SU-DHL-6 (cell line): ENCODE measurements at regions not wholly inside any gene's neighbourhood (a gene's known extent, or its start where the extent isn't known, plus 50 kb on each side); places are given as distances from the start of the nearest gene placed in this dataset.

Source experiments
- H2AFZ ChIP-seq: fragments of 200-600 bp; sonication (generic); 2 replicates; pipeline ENCODE4 v1.6.1; 2014; ENCODE audit warnings: low read depth, mild to moderate bottlenecking, moderate library complexity, mixed read lengths, antibody characterized with exemption, low read length; ENCODE audit not compliant: severe bottlenecking
- H3F3A ChIP-seq: fragments of 200-600 bp; shearing (Covaris generic); 2 replicates; pipeline ENCODE4 v1.6.0; 2016; ENCODE audit warnings: antibody characterized with exemption, mild to moderate bottlenecking; ENCODE audit not compliant: insufficient read depth
- H3K27ac ChIP-seq: fragments of 200-600 bp; sonication (generic); 2 replicates; pipeline ENCODE4 v1.5.1; 2016; ENCODE audit warnings: low read depth, mild to moderate bottlenecking, low read length, moderate library complexity, mixed read lengths
- H3K27me3 ChIP-seq: fragments of 200-600 bp; sonication (generic), shearing (Covaris generic); 2 replicates; pipeline ENCODE4 v1.6.0; 2014; ENCODE audit warnings: mild to moderate bottlenecking, low read length
- H3K36me3 ChIP-seq: fragments of 200-600 bp; sonication (generic); 2 replicates; pipeline ENCODE4 v1.6.1; 2014; ENCODE audit warnings: mild to moderate bottlenecking, low read length, mixed read lengths
- H3K4me2 ChIP-seq: fragments of 300-600, 200-600 bp; shearing (Covaris generic), sonication (generic); 2 replicates; pipeline ENCODE4 v1.6.0; 2014; ENCODE audit warnings: low read length, low read depth, mild to moderate bottlenecking; ENCODE audit not compliant: poor library complexity, severe bottlenecking
- H3K4me3 ChIP-seq: fragments of 200-600 bp; sonication (generic); 2 replicates; pipeline ENCODE4 v1.5.1; 2014; ENCODE audit warnings: antibody characterized with exemption, low read length, mild to moderate bottlenecking, mixed read lengths; ENCODE audit not compliant: insufficient read depth, poor library complexity, severe bottlenecking
- H3K79me2 ChIP-seq: fragments of 200-600 bp; sonication (generic); 2 replicates; pipeline ENCODE4 v1.6.1; 2014; ENCODE audit warnings: mild to moderate bottlenecking, low read length, moderate library complexity; ENCODE audit not compliant: insufficient read depth
- H3K9ac ChIP-seq: fragments of 200-600 bp; sonication (generic); 2 replicates; pipeline ENCODE4 v1.7.0; 2014; ENCODE audit warnings: mild to moderate bottlenecking, low read length
- H3K9me2 ChIP-seq: fragments of 200-600 bp; sonication (generic); replicated peaks from 2 replicates; pipeline ENCODE4 v1.6.1; 2014; ENCODE audit warnings: low read length; ENCODE audit not compliant: insufficient read depth
- H3K9me3 ChIP-seq: fragments of 200-600 bp; sonication (generic); 2 replicates; pipeline ENCODE4 v1.6.1; 2014; ENCODE audit warnings: low read length, mixed read lengths; ENCODE audit not compliant: insufficient read depth
- H4K20me1 ChIP-seq: fragments of 200-600 bp; sonication (generic); 2 replicates; pipeline ENCODE4 v1.6.1; 2014; ENCODE audit warnings: low read depth, mild to moderate bottlenecking, antibody characterized with exemption, low read length, moderate library complexity, mixed read lengths
- CTCF ChIP-seq: fragments of 200-600 bp; sonication (generic); IDR thresholded peaks from one replicate; pipeline ENCODE4 v1.5.1; 2017; ENCODE audit warnings: antibody characterized with exemption, mild to moderate bottlenecking, low read length, moderate library complexity; ENCODE audit not compliant: insufficient read depth, poor library complexity, severe bottlenecking
- EZH2phosphoT487 ChIP-seq: fragments of 200-600 bp; sonication (generic), shearing (Covaris generic); conservative IDR thresholded peaks from 2 replicates; pipeline ENCODE4 v1.6.1; 2018; ENCODE audit warnings: mild to moderate bottlenecking, antibody characterized with exemption, low read length, moderate library complexity, mixed read lengths

GRCh38 chr5:143682246-143682905 lies 129.6 kb upstream of the HMHB1 start:
- H3K27me3 ChIP-seq: no peaks in the 10 kb centered on the region
- no peaks in the 10 kb centered on the region for H3K36me3 ChIP-seq
- H4K20me1 ChIP-seq: no peaks in the 10 kb centered on the region
- no peak overlapping the region for H3K9ac ChIP-seq
- no peaks in the 10 kb centered on the region for H3K9me2 ChIP-seq
- TF ChIP-seq EZH2phosphoT487: no peak
- no peak for TF ChIP-seq CTCF
- H3K4me2 ChIP-seq: no peak overlapping the region
- no peaks in the 10 kb centered on the region for H3K9me3 ChIP-seq
- H3K27ac ChIP-seq: no peak overlapping the region
- H2AFZ ChIP-seq: no peak overlapping the region
- H3K4me3 ChIP-seq: no peak overlapping the region
- H3K79me2 ChIP-seq: no peaks in the 10 kb centered on the region
- H3F3A ChIP-seq: no peaks in the 10 kb centered on the region

GRCh38 chr5:143680672-143681259 lies 131.2 kb upstream of the HMHB1 start:
- no peaks in the 10 kb centered on the region for H3K27me3 ChIP-seq
- H3F3A ChIP-seq: no peaks in the 10 kb centered on the region
- no peaks in the 10 kb centered on the region for H3K9me3 ChIP-seq
- no peak overlapping the region for H3K4me2 ChIP-seq
- no peaks in the 10 kb centered on the region for H3K9me2 ChIP-seq
- H3K9ac ChIP-seq: no peak overlapping the region
- H2AFZ ChIP-seq: no peak overlapping the region
- TF ChIP-seq EZH2phosphoT487 (no peak), CTCF (no peak)
- no peaks in the 10 kb centered on the region for H3K36me3 ChIP-seq
- H3K4me3 ChIP-seq: no peak overlapping the region
- H3K79me2 ChIP-seq: no peaks in the 10 kb centered on the region
- H3K27ac ChIP-seq: no peak overlapping the region
- H4K20me1 ChIP-seq: no peaks in the 10 kb centered on the region

GRCh38 chr5:143679777-143680176 lies 132.2 kb upstream of the HMHB1 start:
- no peaks in the 10 kb centered on the region for H3K79me2 ChIP-seq
- H3F3A ChIP-seq: no peaks in the 10 kb centered on the region
- no peak overlapping the region for H3K27ac ChIP-seq
- no peaks in the 10 kb centered on the region for H3K27me3 ChIP-seq
- H3K9me2 ChIP-seq: no peaks in the 10 kb centered on the region
- H3K9ac ChIP-seq: no peak overlapping the region
- H2AFZ ChIP-seq: no peak overlapping the region
- H3K36me3 ChIP-seq: no peaks in the 10 kb centered on the region
- no peaks in the 10 kb centered on the region for H3K9me3 ChIP-seq
- TF ChIP-seq CTCF (no peak), EZH2phosphoT487 (no peak)
- H3K4me3 ChIP-seq: no peak overlapping the region
- H3K4me2 ChIP-seq: no peak overlapping the region
- H4K20me1 ChIP-seq: no peaks in the 10 kb centered on the region
